GM18909 (cell line): ENCODE measurements at regions not wholly inside any gene's neighbourhood (a gene's known extent, or its start where the extent isn't known, plus 50 kb on each side); places are given as distances from the start of the nearest gene placed in this dataset.
A peak's percentile ranks its signal among the peaks of the same experiment; 100 is the strongest.

Experiments used
- ATAC-seq: cut with Tn5 transposase; IDR thresholded peaks from one replicate; pipeline ENCODE4 v1.9.1; 2021; ENCODE audit warnings: mild to moderate bottlenecking; ENCODE audit not compliant: unreplicated experiment, poor library complexity

DNA sequence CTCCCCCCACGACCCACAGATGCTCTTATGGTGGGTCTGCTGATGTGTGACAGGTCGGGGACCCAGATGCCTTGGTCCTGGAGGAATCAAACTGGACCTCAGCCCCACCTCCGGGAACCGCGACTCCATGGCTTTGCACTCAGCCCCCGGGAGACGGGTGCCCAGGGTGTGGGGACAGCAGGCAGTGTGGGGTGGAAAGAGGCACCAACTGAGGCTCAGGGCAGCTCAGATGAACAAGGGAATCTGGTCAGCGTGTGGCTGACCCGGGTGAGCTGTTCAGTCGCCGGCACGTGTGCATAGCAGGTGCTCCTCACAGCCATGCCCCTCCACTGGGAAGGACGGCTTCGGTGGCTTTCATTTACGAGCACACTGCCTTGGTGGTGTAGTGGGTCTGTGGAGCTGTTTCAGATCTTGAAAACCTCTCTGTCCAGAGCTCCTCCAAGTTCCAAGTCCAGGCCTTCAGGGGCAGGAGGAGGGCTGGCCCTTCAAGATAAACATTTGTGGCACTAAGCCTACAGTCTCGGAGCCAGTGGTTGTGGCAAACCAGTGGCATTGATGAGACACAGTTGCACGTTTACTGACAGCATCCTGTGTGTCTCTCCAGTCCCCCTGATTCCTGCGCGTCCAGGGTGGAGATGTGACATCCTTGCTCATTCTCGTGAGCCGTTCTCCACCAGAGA lies 471.2 kb upstream of the HS6ST1 start:
- ATAC-seq, result no peak

DNA sequence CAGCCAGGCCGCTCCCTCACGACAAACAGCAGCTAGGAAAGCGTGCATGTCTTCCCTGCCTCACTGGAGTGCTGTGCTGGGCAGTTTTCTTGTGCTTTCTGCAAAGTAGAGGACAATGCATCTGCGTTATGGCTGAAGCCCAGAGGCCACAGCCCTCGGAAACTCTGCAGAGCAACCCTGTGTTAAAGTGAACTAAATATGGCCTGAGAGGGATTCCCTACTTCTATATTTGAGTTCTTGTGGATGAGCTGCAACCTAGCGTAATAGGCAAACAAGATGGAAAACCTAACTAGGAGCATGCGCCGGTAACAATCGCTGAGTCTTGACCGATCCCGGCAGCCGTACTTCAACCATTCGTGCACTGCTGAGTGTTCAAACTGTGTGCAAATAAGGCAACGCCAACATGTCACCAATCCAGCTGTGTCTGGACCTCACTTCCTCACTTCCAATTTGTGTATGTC lies 471.9 kb upstream of the HS6ST1 start:
- no peak for ATAC-seq

DNA sequence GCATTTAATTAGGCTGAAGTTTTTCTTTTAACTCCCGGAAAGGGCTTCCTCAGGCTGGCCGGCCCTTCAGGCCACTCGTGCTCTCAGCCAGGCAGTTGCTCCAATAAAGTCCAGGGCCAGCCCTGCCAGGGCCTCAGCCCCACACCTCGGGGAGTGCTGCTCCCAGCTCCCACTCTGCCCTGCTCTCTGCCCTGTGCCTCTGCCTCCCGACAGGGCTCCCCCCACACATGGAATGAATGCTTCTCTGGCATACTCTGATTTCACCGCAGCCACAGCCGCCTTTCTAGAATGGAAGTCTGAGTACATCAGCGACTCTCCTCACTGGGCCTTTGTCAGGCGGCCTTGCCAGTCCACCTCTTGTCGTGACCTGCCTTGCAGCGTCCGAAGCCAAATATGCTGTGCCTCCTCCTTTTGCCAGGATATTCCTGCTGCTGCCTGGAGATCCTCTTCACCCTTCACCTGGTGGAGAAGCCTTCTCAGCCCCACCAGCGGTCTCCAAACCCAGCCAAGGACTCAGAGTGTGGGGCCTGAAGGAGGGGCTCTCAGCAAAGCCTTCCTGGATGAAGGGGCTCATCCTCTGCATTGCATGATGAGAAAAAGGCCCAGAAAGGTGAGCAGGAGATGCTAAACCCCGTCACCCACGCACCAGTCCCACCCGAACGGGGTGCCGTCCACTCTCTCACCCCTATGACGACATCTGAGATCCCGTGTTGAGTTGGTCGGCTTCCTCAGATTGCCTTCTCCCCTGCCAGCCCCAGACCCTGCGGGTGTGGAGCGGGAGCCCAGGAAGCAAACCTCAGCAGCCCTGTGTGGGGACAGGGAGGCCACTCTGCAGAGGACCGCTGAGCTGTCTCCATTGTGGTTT lies 472.7 kb upstream of the HS6ST1 start:
- ATAC-seq, result no peak

- ATAC-seq, result no peak
Observed at GRCh38 chr2:128791985-128792320, 473.3 kb upstream of the HS6ST1 start.

DNA sequence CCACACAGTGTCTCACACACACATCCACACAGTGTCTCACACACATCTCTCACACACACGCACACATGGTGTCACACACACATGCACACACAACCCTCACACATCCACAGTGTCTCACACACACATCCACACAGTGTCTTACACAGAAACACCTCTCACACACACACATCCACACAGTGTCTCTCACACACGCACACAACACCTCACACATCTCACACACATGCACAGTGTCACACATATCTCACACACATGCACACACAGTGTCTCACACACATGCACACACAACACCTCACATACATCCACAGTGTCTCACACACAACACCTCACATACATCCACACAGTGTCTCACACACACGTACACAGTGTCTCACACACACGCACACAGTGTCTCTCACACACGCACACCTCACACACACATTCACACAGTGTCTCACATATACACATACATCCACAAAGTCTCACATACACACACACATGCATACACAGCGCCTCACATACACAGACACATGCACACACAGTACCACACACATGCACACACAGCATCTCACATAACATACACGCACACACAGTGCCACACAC lies 473.9 kb upstream of the HS6ST1 start:
- ATAC-seq, result no peak

DNA sequence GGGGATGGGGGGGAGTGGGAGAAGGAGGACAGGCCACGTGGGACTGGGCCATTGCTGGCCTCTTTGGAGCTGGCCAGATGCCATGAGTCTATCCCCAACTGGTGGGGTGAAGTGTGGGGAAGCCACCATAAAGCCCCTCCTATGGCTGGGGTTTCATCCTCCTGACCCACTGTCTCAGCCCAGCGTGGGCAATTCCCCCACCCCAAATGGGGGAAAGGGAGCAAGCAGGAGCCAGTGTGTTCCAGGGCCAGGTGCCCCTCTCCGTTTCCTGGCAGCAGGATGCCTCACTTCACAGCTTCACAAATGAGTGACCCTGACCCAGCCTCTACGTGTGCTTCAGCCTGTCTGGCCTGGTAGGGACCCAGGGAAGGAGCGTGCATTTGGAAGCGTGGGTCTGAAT lies 474.7 kb upstream of the HS6ST1 start:
- no peak for ATAC-seq

GRCh38 chr2:128794285-128794684 lies 475.6 kb upstream of the HS6ST1 start:
- no peak for ATAC-seq

DNA sequence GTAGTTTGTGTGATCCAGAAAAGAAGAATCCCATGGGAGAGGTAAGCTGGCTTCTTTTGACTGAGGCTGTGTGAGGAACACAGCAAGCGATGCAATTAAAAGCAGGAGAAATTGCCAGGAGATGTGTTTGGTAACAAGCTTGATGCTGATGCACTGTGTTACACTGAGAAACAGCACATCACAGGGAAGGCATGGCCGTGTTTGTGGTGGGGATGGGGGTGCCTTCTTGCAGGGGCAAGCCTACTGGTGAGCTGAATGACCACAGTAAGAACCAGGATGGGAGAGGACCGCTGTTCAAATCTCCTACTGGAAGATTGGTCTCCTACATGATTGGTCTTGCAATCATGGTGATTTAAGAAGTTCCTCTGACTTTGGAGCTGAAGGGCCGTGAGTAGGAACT lies 477.7 kb upstream of the HS6ST1 start:
- ATAC-seq, result no peak

DNA sequence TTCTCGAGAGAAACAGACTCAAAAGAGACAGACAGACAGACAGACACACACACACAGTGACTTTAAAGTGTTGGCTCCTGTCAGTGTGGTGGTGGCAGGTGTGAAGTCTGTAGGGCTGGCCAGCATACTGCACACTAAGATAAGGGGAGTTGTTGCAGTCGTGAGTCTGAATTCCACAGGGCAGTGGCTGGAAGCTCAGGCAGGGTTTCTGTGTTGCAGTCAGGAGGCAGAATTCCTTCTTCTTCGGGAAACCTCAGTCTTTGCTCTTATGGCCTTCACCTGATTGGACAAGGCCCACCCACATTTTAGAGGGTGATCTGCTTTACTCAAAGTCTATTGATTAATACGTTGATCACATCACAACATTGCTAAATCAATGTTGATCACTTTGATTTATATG lies 478.4 kb upstream of the HS6ST1 start:
- ATAC-seq, result no peak

DNA sequence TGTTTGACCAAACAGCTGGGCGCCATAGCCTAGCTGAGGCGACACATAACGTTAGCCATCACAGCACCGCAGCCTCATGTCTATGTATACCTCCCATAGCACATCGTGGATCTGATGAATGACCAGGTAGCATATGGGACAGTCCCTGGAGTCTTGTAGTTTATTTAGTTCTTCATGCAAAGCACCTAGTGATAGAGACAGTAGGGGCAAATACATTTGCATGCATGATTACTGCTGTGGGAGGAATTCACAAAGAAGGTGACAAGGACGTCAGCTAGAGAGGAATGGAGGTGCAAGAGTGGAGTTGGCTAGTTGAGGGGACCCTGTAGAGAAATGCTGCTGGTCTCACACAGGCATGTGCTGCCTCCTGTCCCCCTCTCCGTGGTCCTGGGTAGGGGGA lies 478.9 kb upstream of the HS6ST1 start:
- ATAC-seq, result peak; percentile 44

- peak; percentile 89 for ATAC-seq
Observed at GRCh38 chr2:128797937-128798336, 479.3 kb upstream of the HS6ST1 start.

DNA sequence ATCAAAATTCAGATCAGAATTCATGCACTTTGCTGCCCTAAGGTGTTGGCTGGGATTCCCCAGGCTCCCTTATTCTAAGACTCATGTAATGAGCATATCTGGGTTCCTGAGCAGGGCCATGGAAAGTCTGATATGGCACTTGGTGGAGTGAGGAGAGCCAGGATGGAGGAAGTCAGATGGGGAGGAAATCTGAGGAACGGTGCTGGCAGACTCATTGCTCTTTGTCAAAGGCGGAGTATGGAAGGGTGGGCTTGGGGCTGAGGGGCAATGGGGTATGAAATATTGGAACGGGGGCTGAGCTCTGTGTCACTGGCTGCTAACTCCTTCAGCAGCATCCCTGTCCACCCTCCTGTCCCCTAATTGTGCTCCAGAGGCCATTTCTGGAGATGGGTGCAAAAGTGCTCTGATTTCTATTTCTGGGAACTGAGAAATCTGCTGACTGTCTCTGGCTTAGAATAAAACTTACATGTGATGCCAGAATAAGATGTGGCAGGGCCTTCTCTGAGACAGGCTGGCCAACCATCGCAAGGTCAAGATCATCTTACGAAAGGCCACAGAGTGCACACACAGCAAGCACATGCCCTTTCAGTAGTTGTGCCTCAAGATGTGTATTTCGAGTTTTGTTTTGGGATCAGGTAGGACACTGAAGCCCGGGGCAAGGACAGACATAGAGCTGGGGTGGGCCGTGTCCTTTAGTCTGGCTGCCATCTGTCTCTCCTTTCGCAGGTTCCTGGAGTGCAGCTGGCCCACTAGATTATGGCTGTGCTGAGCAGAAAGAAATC lies 480.0 kb upstream of the HS6ST1 start:
- ATAC-seq, result no peak

GRCh38 chr2:128799284-128799552 lies 480.6 kb upstream of the HS6ST1 start:
- ATAC-seq, result no peak

DNA sequence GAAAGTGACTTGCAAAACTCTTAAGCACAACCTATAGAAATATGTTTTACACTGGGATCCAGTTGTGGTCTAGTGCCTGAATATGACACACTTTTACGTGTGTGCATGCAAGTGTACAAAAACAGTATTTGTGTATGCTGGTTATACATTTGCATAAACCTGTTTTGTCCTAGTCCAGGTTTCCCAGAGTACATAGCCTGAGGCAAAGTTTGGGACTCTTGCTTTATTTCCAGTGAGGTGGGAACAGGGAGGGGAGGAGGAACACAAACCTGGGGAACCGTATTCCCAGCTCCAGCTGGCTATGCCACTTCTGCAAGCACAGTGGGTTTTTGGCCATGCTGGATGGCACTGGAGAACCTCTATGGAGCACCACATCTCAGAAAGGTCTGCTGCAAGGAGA lies 481.1 kb upstream of the HS6ST1 start:
- ATAC-seq, result no peak

GRCh38 chr2:128801576-128801975 lies 482.9 kb upstream of the HS6ST1 start:
- no peak for ATAC-seq

DNA sequence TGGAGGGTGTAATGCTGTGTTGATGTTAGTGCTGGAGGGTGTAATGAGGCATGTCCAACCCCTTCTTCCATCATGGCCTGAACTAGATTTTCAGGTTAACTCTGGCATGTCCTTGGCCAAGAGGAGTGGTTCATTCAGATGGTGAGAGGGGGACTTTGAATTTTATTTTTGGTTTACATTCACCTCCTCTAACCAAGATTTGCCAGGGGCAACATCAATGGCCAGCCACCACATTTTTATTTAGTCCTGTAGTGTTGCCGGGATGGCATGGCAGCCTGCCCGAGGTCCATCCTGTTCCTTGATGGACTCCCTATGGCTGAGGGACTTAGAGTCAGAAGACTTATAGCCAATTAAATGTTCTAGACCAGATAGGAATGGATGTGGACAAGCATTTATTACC lies 484.6 kb upstream of the HS6ST1 start:
- no peak for ATAC-seq

DNA sequence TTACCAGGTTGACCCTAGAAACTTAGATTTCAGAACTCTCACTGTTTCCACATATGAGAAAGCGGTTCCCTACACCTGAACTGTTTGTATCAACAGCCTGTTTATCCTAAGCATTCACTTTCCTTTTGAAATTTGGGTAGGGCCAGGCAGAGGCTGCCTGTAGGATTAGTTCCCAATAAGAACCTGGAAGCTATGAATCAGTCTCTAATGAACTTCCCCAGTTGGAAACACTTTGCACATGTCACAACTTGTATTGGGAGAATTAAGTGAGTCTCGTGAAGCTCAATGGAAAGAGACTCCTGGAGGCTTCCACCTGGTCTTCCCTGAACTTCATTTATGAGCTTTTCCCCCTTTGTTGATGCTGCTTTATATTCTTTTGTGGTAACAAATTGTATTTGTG lies 486.6 kb upstream of the HS6ST1 start:
- ATAC-seq, result no peak

- no peak for ATAC-seq
Observed at GRCh38 chr2:128805918-128806317, 487.2 kb upstream of the HS6ST1 start.

DNA sequence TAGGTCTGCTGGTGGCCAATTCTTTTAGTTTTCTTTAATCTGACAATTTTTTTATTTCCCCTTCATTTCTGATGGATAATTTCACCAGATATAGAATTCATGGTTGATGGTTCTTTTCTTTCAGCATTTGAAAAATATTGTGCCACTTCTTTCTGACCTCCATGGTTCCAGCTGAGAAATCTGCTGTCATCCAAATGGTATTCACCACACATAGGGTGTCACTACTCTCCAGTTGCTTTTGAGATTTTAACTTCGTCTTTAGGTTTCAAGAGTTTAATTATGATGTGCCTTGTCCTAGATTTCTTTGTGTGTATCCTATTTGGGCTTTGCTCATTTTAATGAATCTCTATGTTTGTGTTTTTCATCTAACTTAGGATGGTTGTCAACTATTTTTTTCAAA lies 488.6 kb upstream of the HS6ST1 start:
- no peak for ATAC-seq

- ATAC-seq, result no peak
Observed at GRCh38 chr2:128808462-128809258, 490.0 kb upstream of the HS6ST1 start.
